ENCODE measurements at regions not wholly inside any gene's neighbourhood (a gene's known extent, or its start where the extent isn't known, plus 50 kb on each side); places are given as distances from the start of the nearest gene placed in this dataset.

DNA sequence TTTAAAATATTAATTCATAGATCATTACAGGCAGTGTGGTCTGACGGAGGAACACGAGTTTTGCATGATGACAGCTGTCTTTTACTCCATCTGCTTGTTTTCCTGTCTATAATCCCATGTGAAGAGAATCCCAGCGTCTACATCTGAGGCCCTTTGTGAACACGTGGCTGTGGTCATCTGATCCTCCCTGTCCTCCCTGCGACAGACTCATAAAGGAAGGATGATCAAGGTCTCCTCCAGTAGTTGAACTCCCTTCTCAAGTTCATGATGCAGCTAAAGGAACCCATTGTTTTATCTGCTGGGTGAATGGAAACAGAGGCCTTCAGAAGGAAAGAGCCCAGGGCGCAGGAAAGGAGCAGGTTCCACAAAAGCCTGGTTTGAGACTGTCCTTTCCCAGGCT lies 435.8 kb upstream of the JARID2 start:
- Histone ChIP-seq H3K14ac (ENCODE audit: low read length in 2 of 2) (peak overlapping the region in 1 of 2 experiments; percentile 55), H3K18ac (ENCODE audit: low read depth in 1 of 2, low read length in 2 of 2) (no peak overlapping the region), H2BK15ac (ENCODE audit: low read depth, poor library complexity, severe bottlenecking) (no peak overlapping the region), H2AK5ac (ENCODE audit: low read length, severe bottlenecking) (no peak overlapping the region), H2AFZ (ENCODE audit: low read depth, low read length) (no peak overlapping the region), H2BK12ac (ENCODE audit: low read length in 2 of 2) (no peak overlapping the region), H4K8ac (ENCODE audit: low read length) (no peak overlapping the region), H3K27me3 (ENCODE audit: control insufficient read depth in 1 of 2, insufficient read depth in 1 of 2, low read length in 2 of 2) (no peaks in the 10 kb centered on the region), H3K36me3 (ENCODE audit: control insufficient read depth in 1 of 2, insufficient read depth in 2 of 2, low read depth in 1 of 2, low read length in 2 of 2) (no peaks in the 10 kb centered on the region), H3K23ac (ENCODE audit: low read length in 2 of 2) (no peak overlapping the region), H3K4me1 (ENCODE audit: control insufficient read depth, insufficient read depth, low read depth, low read length) (peaks cover under 1% of the 10 kb centered on the region), H3K27ac (ENCODE audit: low read length, poor library complexity, severe bottlenecking) (no peak overlapping the region), H3K9ac (ENCODE audit: low read length) (no peak overlapping the region), H3K4ac (ENCODE audit: low read depth in 1 of 2, low read length in 2 of 2) (no peak overlapping the region), H2BK120ac (ENCODE audit: low read depth, low read length) (no peak overlapping the region), H3K4me2 (ENCODE audit: low read length, poor library complexity, severe bottlenecking) (no peak overlapping the region), H3K9me3 (ENCODE audit: control insufficient read depth, low read length) (no peaks in the 10 kb centered on the region), H3K79me1 (replicated peaks; ENCODE audit: low read length, poor library complexity, severe bottlenecking) (no peaks in the 10 kb centered on the region), H3K4me3 (ENCODE audit: insufficient read depth in 1 of 2, low read depth in 1 of 2, low read length in 2 of 2) (no peak overlapping the region), H2BK5ac (ENCODE audit: low read depth, low read length, poor library complexity, severe bottlenecking) (no peak overlapping the region), H4K91ac (ENCODE audit: low read length) (no peak overlapping the region)
- 98% methylated on average over 6 of the region's 6 CpGs for WGBS
- no peak for DNase-seq

- Histone ChIP-seq H4K8ac (ENCODE audit: low read length) (no peak overlapping the region), H3K4me1 (ENCODE audit: control insufficient read depth, insufficient read depth, low read depth, low read length) (no peaks in the 10 kb centered on the region), H2AK5ac (ENCODE audit: low read length, severe bottlenecking) (no peak overlapping the region), H3K14ac (ENCODE audit: low read length in 2 of 2) (no peak overlapping the region), H3K4me3 (ENCODE audit: insufficient read depth in 1 of 2, low read depth in 1 of 2, low read length in 2 of 2) (no peak overlapping the region), H3K36me3 (ENCODE audit: control insufficient read depth in 1 of 2, insufficient read depth in 2 of 2, low read depth in 1 of 2, low read length in 2 of 2) (no peaks in the 10 kb centered on the region), H3K4ac (ENCODE audit: low read depth in 1 of 2, low read length in 2 of 2) (no peak overlapping the region), H2AFZ (ENCODE audit: low read depth, low read length) (no peak overlapping the region), H3K23ac (ENCODE audit: low read length in 2 of 2) (no peak overlapping the region), H2BK12ac (ENCODE audit: low read length in 2 of 2) (no peak overlapping the region), H2BK120ac (ENCODE audit: low read depth, low read length) (no peak overlapping the region), H3K27me3 (ENCODE audit: control insufficient read depth in 1 of 2, insufficient read depth in 1 of 2, low read length in 2 of 2) (no peaks in the 10 kb centered on the region), H3K79me1 (replicated peaks; ENCODE audit: low read length, poor library complexity, severe bottlenecking) (no peaks in the 10 kb centered on the region), H2BK15ac (ENCODE audit: low read depth, poor library complexity, severe bottlenecking) (no peak overlapping the region), H3K9ac (ENCODE audit: low read length) (peak overlapping the region; percentile 24), H3K27ac (ENCODE audit: low read length, poor library complexity, severe bottlenecking) (no peak overlapping the region), H3K18ac (ENCODE audit: low read depth in 1 of 2, low read length in 2 of 2) (no peak overlapping the region), H3K9me3 (ENCODE audit: control insufficient read depth, low read length) (no peaks in the 10 kb centered on the region), H3K4me2 (ENCODE audit: low read length, poor library complexity, severe bottlenecking) (no peak overlapping the region), H4K91ac (ENCODE audit: low read length) (no peak overlapping the region), H2BK5ac (ENCODE audit: low read depth, low read length, poor library complexity, severe bottlenecking) (no peak overlapping the region)
- peak; percentile 47 for DNase-seq
- WGBS, result 72% methylated on average over 5 of the region's 7 CpGs
Measured at GRCh38 chr6:14811775-14812428, 434.0 kb upstream of the JARID2 start.

GRCh38 chr6:14814016-14814415 lies 431.9 kb upstream of the JARID2 start:
- H3K27me3 ChIP-seq (ENCODE audit: control insufficient read depth in 1 of 2, insufficient read depth in 1 of 2, low read length in 2 of 2), result no peaks in the 10 kb centered on the region
- H2AFZ ChIP-seq (ENCODE audit: low read depth, low read length), result no peak overlapping the region
- peak; percentile 65 for DNase-seq
- no peak overlapping the region for H3K4me2 ChIP-seq (ENCODE audit: low read length, poor library complexity, severe bottlenecking)
- H3K23ac ChIP-seq (ENCODE audit: low read length in 2 of 2), result no peak overlapping the region
- H3K4ac ChIP-seq (ENCODE audit: low read depth in 1 of 2, low read length in 2 of 2), result no peak overlapping the region
- H3K14ac ChIP-seq (ENCODE audit: low read length in 2 of 2), result peak overlapping the region in 1 of 2 experiments; percentile 15
- H3K9me3 ChIP-seq (ENCODE audit: control insufficient read depth, low read length), result no peaks in the 10 kb centered on the region
- no peak overlapping the region for H2BK15ac ChIP-seq (ENCODE audit: low read depth, poor library complexity, severe bottlenecking)
- WGBS, result 85% methylated on average over 2 of the region's 2 CpGs
- no peak overlapping the region for H2BK5ac ChIP-seq (ENCODE audit: low read depth, low read length, poor library complexity, severe bottlenecking)
- H3K79me1 ChIP-seq (replicated peaks; ENCODE audit: low read length, poor library complexity, severe bottlenecking), result no peaks in the 10 kb centered on the region
- no peak overlapping the region for H3K18ac ChIP-seq (ENCODE audit: low read depth in 1 of 2, low read length in 2 of 2)
- no peak overlapping the region for H3K4me3 ChIP-seq (ENCODE audit: insufficient read depth in 1 of 2, low read depth in 1 of 2, low read length in 2 of 2)
- no peak overlapping the region for H4K8ac ChIP-seq (ENCODE audit: low read length)
- no peak overlapping the region for H2AK5ac ChIP-seq (ENCODE audit: low read length, severe bottlenecking)
- no peaks in the 10 kb centered on the region for H3K4me1 ChIP-seq (ENCODE audit: control insufficient read depth, insufficient read depth, low read depth, low read length)
- no peak overlapping the region for H2BK120ac ChIP-seq (ENCODE audit: low read depth, low read length)
- H2BK12ac ChIP-seq (ENCODE audit: low read length in 2 of 2), result no peak overlapping the region
- H3K36me3 ChIP-seq (ENCODE audit: control insufficient read depth in 1 of 2, insufficient read depth in 2 of 2, low read depth in 1 of 2, low read length in 2 of 2), result no peaks in the 10 kb centered on the region
- no peak overlapping the region for H3K9ac ChIP-seq (ENCODE audit: low read length)
- H3K27ac ChIP-seq (ENCODE audit: low read length, poor library complexity, severe bottlenecking), result no peak overlapping the region
- no peak overlapping the region for H4K91ac ChIP-seq (ENCODE audit: low read length)

DNA sequence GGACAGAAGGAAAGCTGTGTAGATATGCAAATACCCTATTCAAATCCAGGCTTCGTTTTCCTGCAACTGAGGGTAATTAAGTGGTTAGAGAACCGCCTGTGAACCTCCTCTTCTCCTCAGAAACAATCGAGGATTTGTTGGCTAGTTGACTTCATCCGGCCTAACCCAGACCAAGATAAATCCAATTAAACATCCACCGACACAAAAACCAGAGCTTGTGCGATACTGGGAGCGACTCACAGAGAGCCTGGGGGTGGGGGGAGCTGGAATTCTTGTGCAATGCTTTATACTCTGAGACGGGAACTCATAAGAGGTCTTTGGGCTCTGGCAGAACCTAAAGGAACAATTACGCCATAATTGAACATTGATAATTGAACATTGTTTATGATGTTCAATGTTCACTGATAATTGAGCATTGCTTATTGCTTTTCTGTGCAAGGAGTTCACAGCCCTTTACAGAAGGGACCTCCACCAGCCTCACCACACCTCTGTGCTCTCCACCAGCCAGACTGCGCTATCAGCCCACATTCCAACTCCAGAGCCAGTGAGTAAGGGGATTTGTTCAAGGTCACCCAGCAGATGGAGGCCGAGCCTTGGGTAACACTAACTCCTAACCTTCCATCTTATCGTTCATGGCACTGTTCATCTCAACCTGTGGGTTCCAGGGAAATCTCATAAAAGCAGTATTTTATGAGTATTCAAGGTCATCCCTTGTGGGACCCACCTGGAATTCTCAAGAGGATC lies 429.6 kb upstream of the JARID2 start:
- Histone ChIP-seq H2BK5ac (ENCODE audit: low read depth, low read length, poor library complexity, severe bottlenecking) (no peak overlapping the region), H3K4me2 (ENCODE audit: low read length, poor library complexity, severe bottlenecking) (no peak overlapping the region), H3K14ac (ENCODE audit: low read length in 2 of 2) (no peak overlapping the region), H3K4me1 (ENCODE audit: control insufficient read depth, insufficient read depth, low read depth, low read length) (no peaks in the 10 kb centered on the region), H3K4me3 (ENCODE audit: insufficient read depth in 1 of 2, low read depth in 1 of 2, low read length in 2 of 2) (no peak overlapping the region), H3K4ac (ENCODE audit: low read depth in 1 of 2, low read length in 2 of 2) (no peak overlapping the region), H2BK12ac (ENCODE audit: low read length in 2 of 2) (peak overlapping the region; percentile 4 to 30), H3K23ac (ENCODE audit: low read length in 2 of 2) (no peak overlapping the region), H2BK120ac (ENCODE audit: low read depth, low read length) (no peak overlapping the region), H4K8ac (ENCODE audit: low read length) (no peak overlapping the region), H3K9ac (ENCODE audit: low read length) (no peak overlapping the region), H2AFZ (ENCODE audit: low read depth, low read length) (no peak overlapping the region), H3K79me1 (replicated peaks; ENCODE audit: low read length, poor library complexity, severe bottlenecking) (no peaks in the 10 kb centered on the region), H3K36me3 (ENCODE audit: control insufficient read depth in 1 of 2, insufficient read depth in 2 of 2, low read depth in 1 of 2, low read length in 2 of 2) (no peaks in the 10 kb centered on the region), H4K91ac (ENCODE audit: low read length) (peak overlapping the region; percentile 74), H2BK15ac (ENCODE audit: low read depth, poor library complexity, severe bottlenecking) (peak overlapping the region; percentile 45), H3K9me3 (ENCODE audit: control insufficient read depth, low read length) (no peaks in the 10 kb centered on the region), H3K27ac (ENCODE audit: low read length, poor library complexity, severe bottlenecking) (no peak overlapping the region), H3K18ac (ENCODE audit: low read depth in 1 of 2, low read length in 2 of 2) (peak overlapping the region in 1 of 2 experiments; percentile 61), H2AK5ac (ENCODE audit: low read length, severe bottlenecking) (no peak overlapping the region), H3K27me3 (ENCODE audit: control insufficient read depth in 1 of 2, insufficient read depth in 1 of 2, low read length in 2 of 2) (no peaks in the 10 kb centered on the region)
- DNase-seq, result no peak
- 76% methylated on average over 7 of the region's 12 CpGs for WGBS

Measured in mesenchymal stem cell (in vitro differentiated cells and primary cell).